GM12865 (cell line): ENCODE measurements at regions not wholly inside any gene's neighbourhood (a gene's known extent, or its start where the extent isn't known, plus 50 kb on each side); places are given as distances from the start of the nearest gene placed in this dataset.

Source experiments
- DNase-seq: peaks from one replicate; pipeline ENCODE4 v3.0.0; 2010; ENCODE audit warnings: low read depth
- H3K4me3 ChIP-seq: 2 replicates; pipeline ENCODE4 v1.5.1; 2011; ENCODE audit warnings: mild to moderate bottlenecking, low read depth, low read length, control low read depth
- TF ChIP-seq, protein P1 (sequence below): IDR thresholded peaks from 2 replicates; pipeline ENCODE4 v1.5.1; 2011; ENCODE audit warnings: low read length, control low read depth, low read depth, inconsistent platforms; ENCODE audit not compliant: insufficient read depth; ENCODE audit errors: missing control alignments

DNA sequence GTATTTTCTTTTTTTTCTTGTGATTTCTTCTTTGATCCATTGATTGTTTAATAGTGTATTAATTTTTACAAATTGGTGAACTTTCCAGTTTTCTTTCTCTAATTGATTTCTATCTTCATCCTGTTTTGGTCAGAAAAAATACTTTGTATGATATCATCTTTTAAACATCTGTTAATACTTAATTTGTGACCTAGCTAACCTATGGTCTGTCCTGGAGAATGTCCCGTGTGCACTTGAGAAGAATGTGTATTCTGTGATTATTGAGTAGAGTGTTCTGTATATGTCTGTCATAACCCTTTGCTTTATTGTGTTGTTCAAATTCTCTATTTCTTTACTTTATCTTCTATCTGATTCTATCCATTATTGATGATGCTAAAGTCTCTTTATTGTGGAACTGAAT is 65.8 kb upstream of the ZEB1 start:
- TF ChIP-seq, protein P1, sequence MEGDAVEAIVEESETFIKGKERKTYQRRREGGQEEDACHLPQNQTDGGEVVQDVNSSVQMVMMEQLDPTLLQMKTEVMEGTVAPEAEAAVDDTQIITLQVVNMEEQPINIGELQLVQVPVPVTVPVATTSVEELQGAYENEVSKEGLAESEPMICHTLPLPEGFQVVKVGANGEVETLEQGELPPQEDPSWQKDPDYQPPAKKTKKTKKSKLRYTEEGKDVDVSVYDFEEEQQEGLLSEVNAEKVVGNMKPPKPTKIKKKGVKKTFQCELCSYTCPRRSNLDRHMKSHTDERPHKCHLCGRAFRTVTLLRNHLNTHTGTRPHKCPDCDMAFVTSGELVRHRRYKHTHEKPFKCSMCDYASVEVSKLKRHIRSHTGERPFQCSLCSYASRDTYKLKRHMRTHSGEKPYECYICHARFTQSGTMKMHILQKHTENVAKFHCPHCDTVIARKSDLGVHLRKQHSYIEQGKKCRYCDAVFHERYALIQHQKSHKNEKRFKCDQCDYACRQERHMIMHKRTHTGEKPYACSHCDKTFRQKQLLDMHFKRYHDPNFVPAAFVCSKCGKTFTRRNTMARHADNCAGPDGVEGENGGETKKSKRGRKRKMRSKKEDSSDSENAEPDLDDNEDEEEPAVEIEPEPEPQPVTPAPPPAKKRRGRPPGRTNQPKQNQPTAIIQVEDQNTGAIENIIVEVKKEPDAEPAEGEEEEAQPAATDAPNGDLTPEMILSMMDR: no peak
- DNase-seq: no peak
- H3K4me3 ChIP-seq: no peak overlapping the region

DNA sequence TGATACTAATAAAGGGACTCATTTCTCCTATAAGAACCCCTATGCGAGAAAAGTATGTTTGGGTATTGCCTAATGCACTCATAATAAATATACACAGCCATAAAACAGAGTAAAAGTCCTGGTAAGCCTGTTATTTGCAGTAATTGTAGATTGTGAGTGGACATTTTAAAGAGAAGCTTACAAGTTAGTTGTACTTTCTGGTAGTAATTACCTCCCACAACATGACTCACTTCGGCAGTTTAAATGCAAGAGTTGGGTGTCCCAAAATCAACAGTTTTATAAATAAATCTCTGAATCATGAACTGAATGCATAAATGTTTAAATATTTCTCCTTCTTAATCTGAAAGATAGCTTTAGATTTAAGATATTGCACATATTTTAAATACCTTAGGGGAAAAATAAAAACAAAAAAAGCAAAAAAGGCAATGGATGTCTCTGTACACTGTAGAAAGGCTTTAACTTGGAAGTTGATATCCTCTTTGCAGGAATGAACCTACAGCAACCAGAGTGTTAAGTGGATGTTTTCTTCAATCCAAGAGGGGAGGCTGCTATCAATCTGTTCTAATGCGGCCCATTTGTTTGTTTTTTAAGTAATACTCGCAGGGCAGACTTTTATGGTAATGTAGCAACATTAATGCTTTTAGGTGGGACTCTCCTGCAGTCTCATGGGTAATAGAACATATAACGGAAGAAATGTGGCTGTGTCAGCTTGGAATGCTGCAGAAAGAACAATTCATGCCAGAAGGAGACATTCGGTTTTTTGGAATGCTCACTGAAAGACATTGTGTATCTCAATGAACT is 57.3 kb upstream of the ZEB1 start:
- no peak overlapping the region for H3K4me3 ChIP-seq
- DNase-seq: no peak
- TF ChIP-seq, protein P1: no peak

DNA sequence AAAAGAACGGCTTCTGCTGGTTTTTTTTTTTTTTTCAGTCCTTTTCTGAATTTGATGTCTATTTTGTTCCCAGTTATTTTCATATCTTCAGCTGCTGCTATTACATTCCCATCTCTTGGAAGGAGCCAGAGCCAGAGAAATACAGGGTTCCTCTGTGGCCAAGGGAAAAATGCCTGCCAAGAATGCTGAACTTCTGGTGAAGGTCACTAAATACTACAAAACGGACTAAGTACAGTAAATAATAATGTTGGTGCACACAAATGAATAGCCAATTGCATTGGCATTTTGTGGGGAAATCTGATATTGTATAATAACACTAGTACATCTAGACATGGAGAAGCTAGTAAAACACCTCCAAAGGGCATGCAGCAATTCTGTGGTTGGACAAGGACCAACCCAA is 56.3 kb upstream of the ZEB1 start:
- DNase-seq: no peak
- no peak overlapping the region for H3K4me3 ChIP-seq
- TF ChIP-seq, protein P1: no peak

DNA sequence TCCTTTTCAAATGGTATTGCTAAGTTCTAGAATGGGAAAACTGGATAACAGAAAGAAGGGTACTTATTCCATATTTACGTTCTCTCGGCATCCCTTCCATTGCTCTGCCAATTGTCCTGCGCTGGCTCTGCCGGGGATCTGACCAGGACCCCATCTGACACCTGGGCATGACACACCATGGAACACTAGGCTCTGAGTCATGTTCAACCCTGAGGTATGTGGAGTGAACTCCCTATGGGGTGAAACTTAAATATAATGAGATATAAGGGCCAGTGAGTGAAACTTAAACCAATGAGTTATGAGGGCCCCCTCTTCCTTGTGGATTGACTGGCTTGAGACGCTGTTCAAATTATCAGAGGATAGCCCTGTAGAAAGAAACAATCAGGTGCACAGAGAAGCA is 55.1 kb upstream of the ZEB1 start:
- TF ChIP-seq, protein P1: no peak
- H3K4me3 ChIP-seq: no peak overlapping the region
- DNase-seq: no peak

- TF ChIP-seq, protein P1: no peak
- no peak for DNase-seq
- no peak overlapping the region for H3K4me3 ChIP-seq
Observed at GRCh38 chr10:31268444-31269303, 50.3 kb upstream of the ZEB1 start.
